HG03159 (cell line): ENCODE measurements at regions not wholly inside any gene's neighbourhood (a gene's known extent, or its start where the extent isn't known, plus 50 kb on each side); places are given as distances from the start of the nearest gene placed in this dataset.
"Not testable (repeated sequence)": the region's sequence is repeated elsewhere in the genome, so short reads cannot be mapped to it uniquely, and the experiment has no call there.

Experiments
- ATAC-seq: cut with Tn5 transposase; IDR thresholded peaks from one replicate; pipeline ENCODE4 v1.9.1; 2021; ENCODE audit warnings: mild to moderate bottlenecking, moderate library complexity; ENCODE audit not compliant: unreplicated experiment

GRCh38 chr3:117846238-117846637, 1136.7 kb downstream of the TUSC7 start:
- ATAC-seq, result no peak

GRCh38 chr3:117848606-117849005, 1139.0 kb downstream of the TUSC7 start:
- ATAC-seq, result no peak

- no peak for ATAC-seq
Observed at GRCh38 chr3:117853923-117854668, 1144.5 kb downstream of the TUSC7 start.

GRCh38 chr3:117856354-117856753, 1146.8 kb downstream of the TUSC7 start:
- no peak for ATAC-seq

GRCh38 chr3:117863146-117863545, 1153.6 kb downstream of the TUSC7 start:
- ATAC-seq, result no peak

- no peak for ATAC-seq
Observed at GRCh38 chr3:117865338-117865737, 1155.8 kb downstream of the TUSC7 start.

GRCh38 chr3:117868766-117869165, 1159.2 kb downstream of the TUSC7 start:
- no peak for ATAC-seq

GRCh38 chr3:117871934-117872333, 1162.4 kb downstream of the TUSC7 start:
- no peak for ATAC-seq

GRCh38 chr3:117872594-117873248, 1161.9 kb downstream of the IGSF11 start:
- ATAC-seq, result not testable (repeated sequence)

GRCh38 chr3:117873249-117873600, 1161.4 kb downstream of the IGSF11 start:
- no peak for ATAC-seq

- no peak for ATAC-seq
Observed at GRCh38 chr3:117874028-117874690, 1160.5 kb downstream of the IGSF11 start.

GRCh38 chr3:117874904-117875874, 1159.5 kb downstream of the IGSF11 start:
- ATAC-seq, result no peak

GRCh38 chr3:117875887-117876286, 1158.8 kb downstream of the IGSF11 start:
- no peak for ATAC-seq

- ATAC-seq, result no peak
Observed at GRCh38 chr3:117880638-117881037, 1154.0 kb downstream of the IGSF11 start.

GRCh38 chr3:117881210-117881609, 1153.4 kb downstream of the IGSF11 start:
- ATAC-seq, result no peak

- peak; percentile 68 for ATAC-seq
Observed at GRCh38 chr3:117885011-117885441, 1149.6 kb downstream of the IGSF11 start.

GRCh38 chr3:117886147-117886546, 1148.5 kb downstream of the IGSF11 start:
- ATAC-seq, result no peak

- ATAC-seq, result no peak
Observed at GRCh38 chr3:117887031-117887430, 1147.6 kb downstream of the IGSF11 start.

GRCh38 chr3:117887901-117888300, 1146.7 kb downstream of the IGSF11 start:
- ATAC-seq, result no peak

- ATAC-seq, result no peak
Observed at GRCh38 chr3:117892431-117892841, 1142.2 kb downstream of the IGSF11 start.

- ATAC-seq, result no peak
Observed at GRCh38 chr3:117893001-117893400, 1141.6 kb downstream of the IGSF11 start.
